ENCODE measurements at regions not wholly inside any gene's neighbourhood (a gene's known extent, or its start where the extent isn't known, plus 50 kb on each side); places are given as distances from the start of the nearest gene placed in this dataset.

DNA sequence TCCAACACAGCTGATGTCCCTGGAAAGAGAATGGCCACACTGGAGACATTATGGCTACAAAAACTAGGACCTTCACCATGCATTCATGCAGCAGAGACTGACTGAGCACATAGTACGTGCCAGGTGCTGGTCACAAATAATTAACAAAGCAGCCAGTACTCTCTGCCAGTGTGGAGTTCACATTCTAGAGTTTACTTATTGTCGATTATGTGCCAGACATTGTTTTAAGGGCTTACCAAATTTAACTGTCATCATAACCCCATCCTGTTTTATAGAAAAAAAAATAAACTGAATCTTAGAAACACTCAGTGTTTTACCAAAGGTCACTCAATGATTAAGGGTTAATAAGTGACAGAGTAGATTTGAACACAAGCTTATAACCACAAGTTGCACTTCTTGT lies 143.3 kb downstream of the RRAGC start:
- TF ChIP-seq BACH2 (CRISPR knock-in tag; IDR thresholded peaks at IDR 0.05; ENCODE audit: borderline replicate concordance), result no peak
- no peak for TF ChIP-seq ESRRG (CRISPR knock-in tag; IDR thresholded peaks at IDR 0.05)
- no peak for TF ChIP-seq ZFP30 (CRISPR knock-in tag; IDR thresholded peaks at IDR 0.05)
- no peak for TF ChIP-seq TCF4 (CRISPR knock-in tag; IDR thresholded peaks at IDR 0.05; ENCODE audit: borderline replicate concordance)
- no peak for TF ChIP-seq ARNTL (CRISPR knock-in tag; IDR thresholded peaks at IDR 0.05; ENCODE audit: borderline replicate concordance, low read depth)
- no peak for TF ChIP-seq OSR1 (CRISPR knock-in tag; IDR thresholded peaks at IDR 0.05)
- TF ChIP-seq, protein P1, sequence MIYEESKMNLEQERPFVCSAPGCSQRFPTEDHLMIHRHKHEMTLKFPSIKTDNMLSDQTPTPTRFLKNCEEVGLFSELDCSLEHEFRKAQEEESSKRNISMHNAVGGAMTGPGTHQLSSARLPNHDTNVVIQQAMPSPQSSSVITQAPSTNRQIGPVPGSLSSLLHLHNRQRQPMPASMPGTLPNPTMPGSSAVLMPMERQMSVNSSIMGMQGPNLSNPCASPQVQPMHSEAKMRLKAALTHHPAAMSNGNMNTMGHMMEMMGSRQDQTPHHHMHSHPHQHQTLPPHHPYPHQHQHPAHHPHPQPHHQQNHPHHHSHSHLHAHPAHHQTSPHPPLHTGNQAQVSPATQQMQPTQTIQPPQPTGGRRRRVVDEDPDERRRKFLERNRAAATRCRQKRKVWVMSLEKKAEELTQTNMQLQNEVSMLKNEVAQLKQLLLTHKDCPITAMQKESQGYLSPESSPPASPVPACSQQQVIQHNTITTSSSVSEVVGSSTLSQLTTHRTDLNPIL (CRISPR knock-in tag; IDR thresholded peaks at IDR 0.05; ENCODE audit: low read depth), result no peak
- no peak for TF ChIP-seq PPARA (CRISPR knock-in tag; IDR thresholded peaks at IDR 0.05; ENCODE audit: borderline replicate concordance)
- no peak for TF ChIP-seq ZNF8 (CRISPR knock-in tag; IDR thresholded peaks at IDR 0.05)
- TF ChIP-seq, protein P2, sequence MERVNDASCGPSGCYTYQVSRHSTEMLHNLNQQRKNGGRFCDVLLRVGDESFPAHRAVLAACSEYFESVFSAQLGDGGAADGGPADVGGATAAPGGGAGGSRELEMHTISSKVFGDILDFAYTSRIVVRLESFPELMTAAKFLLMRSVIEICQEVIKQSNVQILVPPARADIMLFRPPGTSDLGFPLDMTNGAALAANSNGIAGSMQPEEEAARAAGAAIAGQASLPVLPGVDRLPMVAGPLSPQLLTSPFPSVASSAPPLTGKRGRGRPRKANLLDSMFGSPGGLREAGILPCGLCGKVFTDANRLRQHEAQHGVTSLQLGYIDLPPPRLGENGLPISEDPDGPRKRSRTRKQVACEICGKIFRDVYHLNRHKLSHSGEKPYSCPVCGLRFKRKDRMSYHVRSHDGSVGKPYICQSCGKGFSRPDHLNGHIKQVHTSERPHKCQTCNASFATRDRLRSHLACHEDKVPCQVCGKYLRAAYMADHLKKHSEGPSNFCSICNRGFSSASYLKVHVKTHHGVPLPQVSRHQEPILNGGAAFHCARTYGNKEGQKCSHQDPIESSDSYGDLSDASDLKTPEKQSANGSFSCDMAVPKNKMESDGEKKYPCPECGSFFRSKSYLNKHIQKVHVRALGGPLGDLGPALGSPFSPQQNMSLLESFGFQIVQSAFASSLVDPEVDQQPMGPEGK (CRISPR knock-in tag; IDR thresholded peaks at IDR 0.05; ENCODE audit: borderline replicate concordance), result no peak
- no peak for TF ChIP-seq GLIS3 (CRISPR knock-in tag; IDR thresholded peaks at IDR 0.05)
- TF ChIP-seq SNAI2 (CRISPR knock-in tag; IDR thresholded peaks at IDR 0.05), result no peak
- no peak for TF ChIP-seq RARB (CRISPR knock-in tag; IDR thresholded peaks at IDR 0.05)
- no peak for TF ChIP-seq CSDC2 (CRISPR knock-in tag; IDR thresholded peaks at IDR 0.05)
- TF ChIP-seq ZC3H10 (CRISPR knock-in tag; IDR thresholded peaks at IDR 0.05), result no peak
- no peak for ATAC-seq

DNA sequence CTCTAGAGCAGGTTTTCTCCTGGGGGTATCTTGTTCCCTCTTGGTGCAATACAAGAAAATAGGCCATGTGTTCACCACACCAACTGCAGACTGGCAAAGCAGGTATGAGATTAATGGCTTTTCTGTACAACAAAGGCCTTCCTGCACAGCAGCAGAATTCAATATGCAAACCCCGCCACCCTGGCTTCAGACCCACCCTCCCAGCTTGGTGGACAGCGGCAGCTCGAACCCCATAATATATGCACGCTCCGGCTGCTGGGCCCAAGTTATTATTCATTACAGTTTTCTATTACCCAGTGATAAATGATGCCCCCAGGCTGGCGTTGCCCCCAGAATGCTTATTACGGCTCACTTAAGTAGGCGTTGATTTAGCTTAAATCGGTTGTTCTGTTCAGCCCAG lies 144.2 kb downstream of the RRAGC start:
- no peak for ATAC-seq
- no peak for TF ChIP-seq SNAI2 (CRISPR knock-in tag; IDR thresholded peaks at IDR 0.05)

DNA sequence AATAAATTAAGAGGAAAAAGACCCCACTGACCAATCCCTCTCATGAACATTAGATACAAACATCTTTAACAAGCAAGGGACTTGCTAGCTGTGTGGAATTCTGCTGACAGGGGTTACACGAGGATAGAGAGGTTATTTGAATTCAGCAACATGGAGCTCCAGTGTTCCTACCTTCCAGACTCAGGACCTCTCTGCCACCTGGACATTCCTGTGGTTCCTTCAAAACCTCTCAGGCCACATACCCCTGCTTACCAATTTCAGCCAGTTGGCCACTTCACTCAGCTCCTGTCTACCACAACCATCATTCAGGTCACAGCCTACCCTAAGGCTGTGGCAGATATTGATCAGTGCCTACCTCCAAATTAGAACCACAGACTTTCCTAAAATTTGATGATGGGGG lies 147.5 kb downstream of the RRAGC start:
- TF ChIP-seq OSR1 (CRISPR knock-in tag; IDR thresholded peaks at IDR 0.05) (no peak), ISL1 (CRISPR knock-in tag; IDR thresholded peaks at IDR 0.05) (no peak), BACH2 (CRISPR knock-in tag; IDR thresholded peaks at IDR 0.05; ENCODE audit: borderline replicate concordance) (no peak)
- TF ChIP-seq, protein P2 (CRISPR knock-in tag; IDR thresholded peaks at IDR 0.05; ENCODE audit: borderline replicate concordance), result no peak
- TF ChIP-seq, protein P3, sequence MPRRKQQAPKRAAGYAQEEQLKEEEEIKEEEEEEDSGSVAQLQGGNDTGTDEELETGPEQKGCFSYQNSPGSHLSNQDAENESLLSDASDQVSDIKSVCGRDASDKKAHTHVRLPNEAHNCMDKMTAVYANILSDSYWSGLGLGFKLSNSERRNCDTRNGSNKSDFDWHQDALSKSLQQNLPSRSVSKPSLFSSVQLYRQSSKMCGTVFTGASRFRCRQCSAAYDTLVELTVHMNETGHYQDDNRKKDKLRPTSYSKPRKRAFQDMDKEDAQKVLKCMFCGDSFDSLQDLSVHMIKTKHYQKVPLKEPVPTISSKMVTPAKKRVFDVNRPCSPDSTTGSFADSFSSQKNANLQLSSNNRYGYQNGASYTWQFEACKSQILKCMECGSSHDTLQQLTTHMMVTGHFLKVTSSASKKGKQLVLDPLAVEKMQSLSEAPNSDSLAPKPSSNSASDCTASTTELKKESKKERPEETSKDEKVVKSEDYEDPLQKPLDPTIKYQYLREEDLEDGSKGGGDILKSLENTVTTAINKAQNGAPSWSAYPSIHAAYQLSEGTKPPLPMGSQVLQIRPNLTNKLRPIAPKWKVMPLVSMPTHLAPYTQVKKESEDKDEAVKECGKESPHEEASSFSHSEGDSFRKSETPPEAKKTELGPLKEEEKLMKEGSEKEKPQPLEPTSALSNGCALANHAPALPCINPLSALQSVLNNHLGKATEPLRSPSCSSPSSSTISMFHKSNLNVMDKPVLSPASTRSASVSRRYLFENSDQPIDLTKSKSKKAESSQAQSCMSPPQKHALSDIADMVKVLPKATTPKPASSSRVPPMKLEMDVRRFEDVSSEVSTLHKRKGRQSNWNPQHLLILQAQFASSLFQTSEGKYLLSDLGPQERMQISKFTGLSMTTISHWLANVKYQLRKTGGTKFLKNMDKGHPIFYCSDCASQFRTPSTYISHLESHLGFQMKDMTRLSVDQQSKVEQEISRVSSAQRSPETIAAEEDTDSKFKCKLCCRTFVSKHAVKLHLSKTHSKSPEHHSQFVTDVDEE (CRISPR knock-in tag; IDR thresholded peaks at IDR 0.05), result no peak
- TF ChIP-seq, protein P4, sequence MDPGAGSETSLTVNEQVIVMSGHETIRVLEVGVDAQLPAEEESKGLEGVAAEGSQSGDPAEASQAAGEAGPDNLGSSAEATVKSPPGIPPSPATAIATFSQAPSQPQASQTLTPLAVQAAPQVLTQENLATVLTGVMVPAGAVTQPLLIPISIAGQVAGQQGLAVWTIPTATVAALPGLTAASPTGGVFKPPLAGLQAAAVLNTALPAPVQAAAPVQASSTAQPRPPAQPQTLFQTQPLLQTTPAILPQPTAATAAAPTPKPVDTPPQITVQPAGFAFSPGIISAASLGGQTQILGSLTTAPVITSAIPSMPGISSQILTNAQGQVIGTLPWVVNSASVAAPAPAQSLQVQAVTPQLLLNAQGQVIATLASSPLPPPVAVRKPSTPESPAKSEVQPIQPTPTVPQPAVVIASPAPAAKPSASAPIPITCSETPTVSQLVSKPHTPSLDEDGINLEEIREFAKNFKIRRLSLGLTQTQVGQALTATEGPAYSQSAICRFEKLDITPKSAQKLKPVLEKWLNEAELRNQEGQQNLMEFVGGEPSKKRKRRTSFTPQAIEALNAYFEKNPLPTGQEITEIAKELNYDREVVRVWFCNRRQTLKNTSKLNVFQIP (CRISPR knock-in tag; IDR thresholded peaks at IDR 0.05; ENCODE audit: borderline replicate concordance, low read depth), result no peak
- TF ChIP-seq, protein P1 (CRISPR knock-in tag; IDR thresholded peaks at IDR 0.05; ENCODE audit: low read depth), result no peak
- no peak for ATAC-seq

Measured in SK-N-SH treated with all-trans-retinoic acid at 6 μM for 48 hours (cell line).